ENCODE measurements at regions not wholly inside any gene's neighbourhood (a gene's known extent, or its start where the extent isn't known, plus 50 kb on each side); places are given as distances from the start of the nearest gene placed in this dataset.

- DNase-seq = peak; percentile 35 to 83 (median 57)
- 80 to 82% (median 81%) methylated on average over 4 of the region's 4 CpGs for WGBS, 4 donors
- Histone ChIP-seq H3K36me3 (replicated peaks in 1 of 2) (no peaks in the 10 kb centered on the region), H3K9me3 (replicated peaks in 1 of 3) (no peaks in the 10 kb centered on the region), H3K27me3 (no peaks in the 10 kb centered on the region), H3K4me1 (replicated peaks in 1 of 2) (no peaks in the 10 kb centered on the region), H3K27ac (no peak overlapping the region), H3K4me3 (no peak overlapping the region)
- intact Hi-C loops (cut with DNase I) = no loop called here
- TF ChIP-seq POLR2A (IDR thresholded peaks at IDR 0.05) = no peak
- TF ChIP-seq, protein P1, sequence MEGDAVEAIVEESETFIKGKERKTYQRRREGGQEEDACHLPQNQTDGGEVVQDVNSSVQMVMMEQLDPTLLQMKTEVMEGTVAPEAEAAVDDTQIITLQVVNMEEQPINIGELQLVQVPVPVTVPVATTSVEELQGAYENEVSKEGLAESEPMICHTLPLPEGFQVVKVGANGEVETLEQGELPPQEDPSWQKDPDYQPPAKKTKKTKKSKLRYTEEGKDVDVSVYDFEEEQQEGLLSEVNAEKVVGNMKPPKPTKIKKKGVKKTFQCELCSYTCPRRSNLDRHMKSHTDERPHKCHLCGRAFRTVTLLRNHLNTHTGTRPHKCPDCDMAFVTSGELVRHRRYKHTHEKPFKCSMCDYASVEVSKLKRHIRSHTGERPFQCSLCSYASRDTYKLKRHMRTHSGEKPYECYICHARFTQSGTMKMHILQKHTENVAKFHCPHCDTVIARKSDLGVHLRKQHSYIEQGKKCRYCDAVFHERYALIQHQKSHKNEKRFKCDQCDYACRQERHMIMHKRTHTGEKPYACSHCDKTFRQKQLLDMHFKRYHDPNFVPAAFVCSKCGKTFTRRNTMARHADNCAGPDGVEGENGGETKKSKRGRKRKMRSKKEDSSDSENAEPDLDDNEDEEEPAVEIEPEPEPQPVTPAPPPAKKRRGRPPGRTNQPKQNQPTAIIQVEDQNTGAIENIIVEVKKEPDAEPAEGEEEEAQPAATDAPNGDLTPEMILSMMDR (IDR thresholded peaks at IDR 0.05) = peak; percentile 49 to 80 (median 64)
These were observed 626.7 kb upstream of the BOD1L1 start for GRCh38 chr4:14254252-14254651.

DNA sequence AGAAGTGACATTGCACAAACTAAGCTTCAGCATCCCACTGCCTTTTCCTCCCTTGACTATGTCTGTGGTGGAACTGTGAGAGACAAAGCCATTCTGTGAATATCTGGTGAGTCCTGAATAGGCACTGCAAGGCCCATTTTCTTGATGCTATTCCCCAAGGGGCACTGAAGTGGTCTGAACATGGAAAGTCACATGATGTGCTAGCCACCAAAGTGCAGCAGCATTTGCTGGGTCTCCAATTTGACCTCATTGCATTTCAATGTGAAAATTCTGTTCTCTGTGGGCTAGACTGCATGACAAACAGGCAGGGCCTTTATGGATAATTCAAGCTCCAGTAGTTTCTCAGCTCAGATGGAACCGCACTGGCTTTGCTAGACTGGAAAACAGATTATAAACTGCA lies 627.4 kb upstream of the BOD1L1 start:
- H3K36me3 ChIP-seq (replicated peaks in 1 of 2) = no peaks in the 10 kb centered on the region
- intact Hi-C loops (cut with DNase I) = no loop called here
- no peaks in the 10 kb centered on the region for H3K9me3 ChIP-seq (replicated peaks in 1 of 3)
- 80 to 97% (median 86%) methylated on average over 1 of the region's 1 CpG for WGBS, 4 donors
- H3K4me3 ChIP-seq = no peak overlapping the region
- no peak for TF ChIP-seq POLR2A (IDR thresholded peaks at IDR 0.05)
- TF ChIP-seq, protein P1 (IDR thresholded peaks at IDR 0.05) = no peak
- H3K27me3 ChIP-seq = no peaks in the 10 kb centered on the region
- H3K27ac ChIP-seq = no peak overlapping the region
- no peaks in the 10 kb centered on the region for H3K4me1 ChIP-seq (replicated peaks in 1 of 2)
- DNase-seq = no peak

- no peaks in the 10 kb centered on the region for H3K36me3 ChIP-seq (replicated peaks in 1 of 2)
- no peaks in the 10 kb centered on the region for H3K4me1 ChIP-seq (replicated peaks in 1 of 2)
- intact Hi-C loops (cut with DNase I) = no loop called here
- no peak for DNase-seq
- H3K27ac ChIP-seq = no peak overlapping the region
- H3K4me3 ChIP-seq = no peak overlapping the region
- TF ChIP-seq POLR2A (IDR thresholded peaks at IDR 0.05) = no peak
- TF ChIP-seq, protein P1 (IDR thresholded peaks at IDR 0.05) = no peak
- no peaks in the 10 kb centered on the region for H3K27me3 ChIP-seq
- no peaks in the 10 kb centered on the region for H3K9me3 ChIP-seq (replicated peaks in 1 of 3)
- WGBS, 4 donors = 78 to 89% (median 83%) methylated on average over 1 of the region's 1 CpG
These were observed 630.4 kb upstream of the BOD1L1 start for GRCh38 chr4:14257903-14258302.

- 81 to 85% (median 84%) methylated on average over 4 of the region's 4 CpGs for WGBS, 4 donors
- Histone ChIP-seq H3K36me3 (replicated peaks in 1 of 2) (no peaks in the 10 kb centered on the region), H3K4me1 (replicated peaks in 1 of 2) (no peaks in the 10 kb centered on the region), H3K4me3 (no peak overlapping the region), H3K9me3 (replicated peaks in 1 of 3) (no peaks in the 10 kb centered on the region), H3K27ac (no peak overlapping the region), H3K27me3 (no peaks in the 10 kb centered on the region)
- no peak for TF ChIP-seq POLR2A (IDR thresholded peaks at IDR 0.05)
- TF ChIP-seq, protein P1 (IDR thresholded peaks at IDR 0.05) = no peak
- intact Hi-C loops (cut with DNase I) = no loop called here
- no peak for DNase-seq
These were observed 632.4 kb upstream of the BOD1L1 start for GRCh38 chr4:14259936-14260335.

Measured in adrenal gland (tissue), 9 donors.